GM23338 (cell line): ENCODE measurements at regions not wholly inside any gene's neighbourhood (a gene's known extent, or its start where the extent isn't known, plus 50 kb on each side); places are given as distances from the start of the nearest gene placed in this dataset.

Source experiments
- ATAC-seq: fragments of 200-7000 bp; cut with Tn5 transposase; 3 replicates; pipeline ENCODE4 v1.9.1; 2020
- DNase-seq: peaks from one replicate; pipeline ENCODE4 v3.0.0-alpha.2; 2015; ENCODE audit warnings: low spot score
- H2AFZ ChIP-seq: fragments of 200-600 bp; sonication (generic); 2 replicates; pipeline ENCODE4 v1.8.0; 2016; ENCODE audit warnings: antibody characterized with exemption, mild to moderate bottlenecking, moderate library complexity
- H3F3A ChIP-seq: fragments of 200-600 bp; sonication (generic); replicated peaks from 2 replicates; pipeline ENCODE4 v1.8.0; 2017; ENCODE audit warnings: antibody characterized with exemption, mixed run types, low read depth
- H3K27ac ChIP-seq: fragments of 200-600 bp; sonication (generic); 2 replicates; pipeline ENCODE4 v1.6.1; 2016; ENCODE audit warnings: low read depth
- H3K27me3 ChIP-seq: fragments of 200-600 bp; sonication (generic); 2 replicates; pipeline ENCODE4 v1.8.0; 2016; ENCODE audit warnings: mild to moderate bottlenecking, mixed run types, moderate library complexity; ENCODE audit not compliant: insufficient read depth
- H3K36me3 ChIP-seq: fragments of 200-600 bp; sonication (generic); 2 replicates; pipeline ENCODE4 v1.8.0; 2016; ENCODE audit warnings: mild to moderate bottlenecking; ENCODE audit not compliant: insufficient read depth
- H3K4me1 ChIP-seq: fragments of 200-600 bp; sonication (generic); 2 replicates; pipeline ENCODE4 v1.8.0; 2016; ENCODE audit warnings: mild to moderate bottlenecking, moderate library complexity; ENCODE audit not compliant: insufficient read depth
- H3K4me2 ChIP-seq: fragments of 200-600 bp; sonication (generic); 2 replicates; pipeline ENCODE4 v1.7.1; 2017; ENCODE audit warnings: mixed run types
- H3K4me3 ChIP-seq: fragments of 200-600 bp; sonication (generic); 2 replicates; pipeline ENCODE4 v1.6.1; 2016; ENCODE audit warnings: mixed run types
- H3K79me2 ChIP-seq: fragments of 200-600 bp; sonication (generic); replicated peaks from 2 replicates; pipeline ENCODE4 v1.8.0; 2017; ENCODE audit warnings: mild to moderate bottlenecking; ENCODE audit not compliant: insufficient read depth
- H3K9me2 ChIP-seq: fragments of 200-600 bp; sonication (generic); 2 replicates; pipeline ENCODE4 v1.8.0; 2017; ENCODE audit not compliant: insufficient read depth
- H4K20me1 ChIP-seq: fragments of 200-600 bp; sonication (generic); replicated peaks from 2 replicates; pipeline ENCODE4 v1.8.0; 2017; ENCODE audit warnings: mild to moderate bottlenecking; ENCODE audit not compliant: insufficient read depth
- H3K27ac Mint-ChIP-seq: 2 replicates; pipeline ENCODE4 v1.8.0; 2020; ENCODE audit warnings: inconsistent platforms, mild to moderate bottlenecking, moderate library complexity, mixed read lengths
- H3K27me3 Mint-ChIP-seq: 3 replicates; pipeline ENCODE4 v1.8.0; 2022; ENCODE audit warnings: low read depth, mild to moderate bottlenecking, moderate library complexity, mixed read lengths, inconsistent platforms; ENCODE audit not compliant: insufficient read depth, poor library complexity
- H3K36me3 Mint-ChIP-seq: 3 replicates; pipeline ENCODE4 v1.8.0; 2021; ENCODE audit warnings: low read depth, mild to moderate bottlenecking, inconsistent platforms, moderate library complexity, mixed read lengths
- H3K4me1 Mint-ChIP-seq: 3 replicates; pipeline ENCODE4 v1.8.0; 2020; ENCODE audit warnings: mild to moderate bottlenecking, inconsistent platforms, mixed read lengths
- H3K4me3 Mint-ChIP-seq: 3 replicates; pipeline ENCODE4 v1.8.0; 2021; ENCODE audit warnings: moderate library complexity, mild to moderate bottlenecking, inconsistent platforms, mixed read lengths
- H3K9me3 Mint-ChIP-seq: 3 replicates; pipeline ENCODE4 v1.8.0; 2020; ENCODE audit warnings: moderate library complexity, mild to moderate bottlenecking, inconsistent platforms, mixed read lengths
- CREB1 ChIP-seq: fragments of 250-450 bp; sonication (Bioruptor Pico); IDR thresholded peaks from 2 replicates; pipeline ENCODE4 v1.5.0; 2020; ENCODE audit warnings: low read depth, mild to moderate bottlenecking, moderate library complexity
- CTCF ChIP-seq, 2 experiments: fragments of 200-600 bp in 1 of 2; sonication (generic) in 1 of 2; conservative IDR thresholded peaks; 2 replicates each; pipeline versions ENCODE4 v1.5.1 to v1.6.1; 2016 to 2017; ENCODE audit warnings: antibody characterized with exemption in 2 of 2, low read depth in 2 of 2, mild to moderate bottlenecking in 2 of 2, moderate library complexity in 1 of 2
- EZH2 ChIP-seq: fragments of 200-600 bp; sonication (generic); IDR thresholded peaks from one replicate; pipeline ENCODE4 v1.8.0; 2017; ENCODE audit warnings: antibody characterized with exemption, mild to moderate bottlenecking, low read depth; ENCODE audit not compliant: unreplicated experiment
- EZH2phosphoT487 ChIP-seq: fragments of 200-600 bp; sonication (generic); IDR thresholded peaks from one replicate; pipeline ENCODE4 v1.8.1; 2018; ENCODE audit warnings: antibody characterized with exemption; ENCODE audit not compliant: unreplicated experiment
- STAT1 ChIP-seq: IDR thresholded peaks from one replicate; pipeline ENCODE4 v1.6.1; 2016; ENCODE audit warnings: antibody characterized with exemption; ENCODE audit not compliant: unreplicated experiment
- ZNF114 ChIP-seq: fragments of 250-450 bp; sonication (Bioruptor Pico); IDR thresholded peaks from 2 replicates; pipeline ENCODE4 v1.5.0; 2020; ENCODE audit warnings: mild to moderate bottlenecking, moderate library complexity
- ZNF331 ChIP-seq: fragments of 250-450 bp; sonication (Bioruptor Pico); IDR thresholded peaks from 2 replicates; pipeline ENCODE4 v1.5.0; 2020; ENCODE audit warnings: low read depth, mild to moderate bottlenecking, moderate library complexity
- ZNF462 ChIP-seq: fragments of 250-450 bp; sonication (Bioruptor Pico); IDR thresholded peaks from 2 replicates; pipeline ENCODE4 v1.5.0; 2020; ENCODE audit warnings: mild to moderate bottlenecking, moderate library complexity

DNA sequence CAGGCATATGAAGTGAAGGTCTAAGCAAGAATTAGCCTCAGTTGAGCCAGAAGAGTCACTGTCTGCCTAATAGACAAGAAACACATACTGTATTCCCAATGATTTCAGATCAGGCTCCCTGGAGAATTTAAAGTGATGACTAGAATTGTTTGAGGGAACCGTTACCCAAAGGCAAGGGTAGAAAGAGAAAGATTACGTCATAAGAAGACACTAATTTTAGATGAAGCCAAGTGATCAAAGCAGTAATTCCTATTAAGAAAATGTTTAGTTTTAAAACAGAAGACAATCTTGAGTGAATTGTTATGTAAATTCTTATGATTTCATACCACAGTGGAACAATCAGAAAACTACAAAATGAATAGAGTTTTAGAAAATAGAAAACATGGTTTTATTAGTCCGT is 194.5 kb upstream of the ARSJ start:
- Histone ChIP-seq H3K36me3 (no peaks in the 10 kb centered on the region), H3K4me1 (no peaks in the 10 kb centered on the region), H3K27ac (no peak overlapping the region), H3K4me2 (no peak overlapping the region), H3F3A (no peaks in the 10 kb centered on the region), H3K79me2 (no peaks in the 10 kb centered on the region), H3K4me3 (no peak overlapping the region), H3K9me2 (peaks cover 14% of the 10 kb centered on the region; the same call in 1 of the 2 replicates), H3K27me3 (no peaks in the 10 kb centered on the region), H2AFZ (no peak overlapping the region), H4K20me1 (no peaks in the 10 kb centered on the region)
- peaks cover 2% of the 10 kb centered on the region; the same call in 1 of the 3 replicates for H3K9me3 Mint-ChIP-seq
- no peak overlapping the region for H3K4me3 Mint-ChIP-seq
- ATAC-seq = no peak
- no peaks in the 10 kb centered on the region for H3K27me3 Mint-ChIP-seq
- no peak overlapping the region for H3K27ac Mint-ChIP-seq
- TF ChIP-seq ZNF462 (no peak), ZNF331 (CRISPR knock-in tag) (no peak), EZH2phosphoT487 (no peak), EZH2 (no peak), ZNF114 (CRISPR knock-in tag) (no peak), STAT1 (no peak), CTCF (conservative IDR thresholded peaks at IDR 0.05; ENCODE audit: low read depth in 2 of 2) (no peak), CREB1 (CRISPR knock-in tag) (no peak)
- no peaks in the 10 kb centered on the region for H3K36me3 Mint-ChIP-seq
- DNase-seq = no peak
- peaks cover 7% of the 10 kb centered on the region; the same call in 2 of the 3 replicates for H3K4me1 Mint-ChIP-seq
